ENCODE measurements at regions not wholly inside any gene's neighbourhood (a gene's known extent, or its start where the extent isn't known, plus 50 kb on each side); places are given as distances from the start of the nearest gene placed in this dataset.

- DNase-seq, result no peak
Measured at GRCh38 chr2:63786471-63786870, 55.2 kb upstream of the UGP2 start.

- DNase-seq, result no peak
Measured at GRCh38 chr2:63788071-63788470, 53.6 kb upstream of the UGP2 start.

GRCh38 chr2:63789338-63790020, 52.2 kb upstream of the UGP2 start:
- DNase-seq, result no peak

- no peak for DNase-seq
Measured at GRCh38 chr2:63790491-63790890, 51.2 kb upstream of the UGP2 start.

- DNase-seq, result no peak
Measured at GRCh38 chr2:63790906-63791305, 50.8 kb upstream of the UGP2 start.

GRCh38 chr2:63791387-63791786, 50.3 kb upstream of the UGP2 start:
- DNase-seq, result no peak

Data from NCI-H526 treated with DMSO at 0.1 percent for 48 hours (cell line).